Adrenal gland (tissue), 9 donors: ENCODE measurements at regions not wholly inside any gene's neighbourhood (a gene's known extent, or its start where the extent isn't known, plus 50 kb on each side); places are given as distances from the start of the nearest gene placed in this dataset.

Source experiments
- DNase-seq, 7 donors: peaks; one replicate each; pipeline ENCODE4 v3.0.0-alpha.2; 2019 to 2020
- H3K27ac ChIP-seq, 5 donors: fragments of 200-600 bp; sonication (generic) in 4 of 5; 1 replicate in 3 of 5; 2 replicates in 2 of 5; pipeline versions ENCODE4 v1.5.1 to v1.8.0; 2016 to 2020; ENCODE audit warnings: mild to moderate bottlenecking in 1 of 5
- H3K27me3 ChIP-seq: fragments of 200-600 bp; 2 replicates; pipeline ENCODE4 v1.8.0; 2021
- H3K36me3 ChIP-seq, 2 donors: fragments of 200-600 bp; replicated peaks in 1 of 2; 1 replicate in 1 of 2; 2 replicates in 1 of 2; pipeline versions ENCODE4 v1.5.1 to v1.8.0; 2018 to 2022
- H3K4me1 ChIP-seq, 2 donors: fragments of 200-600 bp; replicated peaks in 1 of 2; 1 replicate in 1 of 2; 2 replicates in 1 of 2; pipeline versions ENCODE4 v1.5.1 to v1.8.0; 2018 to 2021
- H3K4me3 ChIP-seq, 4 donors: fragments of 200-600 bp; sonication (generic) in 3 of 4; one replicate each; pipeline ENCODE4 v1.5.1; 2016 to 2018
- H3K9me3 ChIP-seq, 3 donors: fragments of 200-600 bp; sonication (generic) in 1 of 3; replicated peaks in 1 of 3; 1 replicate in 2 of 3; 2 replicates in 1 of 3; pipeline versions ENCODE4 v1.5.1 to v1.8.0; 2016 to 2021
- CTCF ChIP-seq, 6 experiments: fragments of 450-650 bp in 4 of 6; fragments of 200-600 bp in 2 of 6; sonication (generic) in 1 of 6; IDR thresholded peaks; 1 replicate in 5 of 6; 2 replicates in 1 of 6; pipeline versions ENCODE4 v1.5.1 to v1.8.0; 2016 to 2021; ENCODE audit warnings: antibody characterized with exemption in 6 of 6, mild to moderate bottlenecking in 2 of 6, moderate library complexity in 1 of 6
- POLR2A ChIP-seq, 2 donors: fragments of 450-650 bp; IDR thresholded peaks; one replicate each; pipeline ENCODE4 v1.6.1; 2017; ENCODE audit warnings: antibody characterized with exemption in 2 of 2, mild to moderate bottlenecking in 2 of 2, moderate library complexity in 1 of 2
- WGBS, 4 donors: extraction: QIAGEN DNeasy Blood & Tissue Kit in 2 of 4; methylation state at CpG; one replicate each; pipeline versions ENCODE4 v1.1.5 to v1.1.7; 2013 to 2017; 5-methylcytosine and 5-hydroxymethylcytosine counted together
- intact Hi-C, 2 donors: fragments of 100-400 bp; cut with DNase I; formaldehyde crosslinking; loops; one replicate each; pipeline versions ENCODE4 v1.14.1 to v1.15.0; 2022 to 2023
- donor health status: healthy with polysubstance abuse.
- donor health status: Bipolar disorder and iron deficiency.
- donor health status: DM: yes; HTN: yes; CAD: no.
- donor health status: DM: no; HTN: no; CAD: no.
- donor health status: DM: no; HTN: no; CAD: no.

- intact Hi-C loops, result no loop called here
- Histone ChIP-seq H3K27me3 (no peaks in the 10 kb centered on the region), H3K9me3 (no peaks in the 10 kb centered on the region), H3K27ac (no peak overlapping the region), H3K4me1 (no peaks in the 10 kb centered on the region), H3K36me3 (no peaks in the 10 kb centered on the region), H3K4me3 (no peak overlapping the region)
- DNase-seq, result no peak
- TF ChIP-seq CTCF (IDR thresholded peaks at IDR 0.05), result no peak
- TF ChIP-seq POLR2A (IDR thresholded peaks at IDR 0.05), result no peak
These were observed 189.5 kb upstream of the MANEA start for GRCh38 chr6:95387845-95388244.

GRCh38 chr6:95404777-95405176, 172.6 kb upstream of the MANEA start:
- no peaks in the 10 kb centered on the region for H3K4me1 ChIP-seq
- no peaks in the 10 kb centered on the region for H3K36me3 ChIP-seq
- no peak overlapping the region for H3K4me3 ChIP-seq
- no peak for DNase-seq
- H3K27me3 ChIP-seq, result no peaks in the 10 kb centered on the region
- H3K9me3 ChIP-seq, result no peaks in the 10 kb centered on the region
- no peak overlapping the region for H3K27ac ChIP-seq
- 61 to 88% (median 81%) methylated on average over 2 of the region's 2 CpGs for WGBS, 4 donors
- TF ChIP-seq POLR2A (IDR thresholded peaks at IDR 0.05) (no peak), CTCF (IDR thresholded peaks at IDR 0.05) (no peak)
- intact Hi-C loops, result no loop called here

- no peak for TF ChIP-seq POLR2A (IDR thresholded peaks at IDR 0.05)
- no peak for TF ChIP-seq CTCF (IDR thresholded peaks at IDR 0.05)
- intact Hi-C loops, result no loop called here
These were observed 169.2 kb upstream of the MANEA start for GRCh38 chr6:95408111-95408510.

GRCh38 chr6:95410168-95410567, 167.2 kb upstream of the MANEA start:
- no peak for DNase-seq
- intact Hi-C loops, result no loop called here
- WGBS, 4 donors, result 52 to 65% (median 60%) methylated on average over 3 of the region's 3 CpGs
- Histone ChIP-seq H3K27ac (no peak overlapping the region), H3K27me3 (no peaks in the 10 kb centered on the region), H3K4me1 (no peaks in the 10 kb centered on the region), H3K9me3 (no peaks in the 10 kb centered on the region), H3K36me3 (no peaks in the 10 kb centered on the region), H3K4me3 (no peak overlapping the region)
- TF ChIP-seq POLR2A (IDR thresholded peaks at IDR 0.05) (no peak), CTCF (IDR thresholded peaks at IDR 0.05) (no peak)

More at GRCh38 chr6:95408111-95408510, 169.2 kb upstream of the MANEA start:
- Histone ChIP-seq H3K4me3 (no peak overlapping the region), H3K36me3 (no peaks in the 10 kb centered on the region), H3K27me3 (no peaks in the 10 kb centered on the region), H3K27ac (no peak overlapping the region), H3K4me1 (no peaks in the 10 kb centered on the region), H3K9me3 (no peaks in the 10 kb centered on the region)
- 17 to 25% (median 20%) methylated on average over 1 of the region's 1 CpG for WGBS, 4 donors
- no peak for DNase-seq
